HAP-1 (cell line): ENCODE measurements at regions not wholly inside any gene's neighbourhood (a gene's known extent, or its start where the extent isn't known, plus 50 kb on each side); places are given as distances from the start of the nearest gene placed in this dataset.

Experiments used
- DNase-seq, 2 experiments: peaks; one replicate each; pipeline ENCODE4 v3.0.0-alpha.2; 2016 to 2020; ENCODE audit warnings: low spot score in 2 of 2
- H3K27me3 ChIP-seq: fragments of 250-450 bp; sonication (Bioruptor Pico); 2 replicates; pipeline ENCODE4 v1.5.1; 2020; ENCODE audit warnings: low read depth, mild to moderate bottlenecking, moderate library complexity
- H3K36me3 ChIP-seq: fragments of 250-450 bp; sonication (Bioruptor Pico); replicated peaks from 2 replicates; pipeline ENCODE4 v1.5.1; 2020; ENCODE audit warnings: mild to moderate bottlenecking
- H3K4me1 ChIP-seq: fragments of 250-450 bp; sonication (Bioruptor Pico); 2 replicates; pipeline ENCODE4 v1.5.1; 2020; ENCODE audit warnings: mild to moderate bottlenecking
- H3K4me3 ChIP-seq: fragments of 250-450 bp; sonication (Bioruptor Pico); 2 replicates; pipeline ENCODE4 v1.5.1; 2020; ENCODE audit warnings: mild to moderate bottlenecking, moderate library complexity
- H3K9me3 ChIP-seq: fragments of 250-450 bp; sonication (Bioruptor Pico); 2 replicates; pipeline ENCODE4 v1.5.1; 2020; ENCODE audit warnings: mild to moderate bottlenecking, moderate library complexity
- in situ Hi-C: fragments of 300-500 bp; cut with MboI; formaldehyde crosslinking; loops from 3 replicates; pipeline ENCODE4 v1.14.3; 2020; ENCODE audit warnings: low sequenced_read_pairs, inconsistent platforms, mixed read lengths

DNA sequence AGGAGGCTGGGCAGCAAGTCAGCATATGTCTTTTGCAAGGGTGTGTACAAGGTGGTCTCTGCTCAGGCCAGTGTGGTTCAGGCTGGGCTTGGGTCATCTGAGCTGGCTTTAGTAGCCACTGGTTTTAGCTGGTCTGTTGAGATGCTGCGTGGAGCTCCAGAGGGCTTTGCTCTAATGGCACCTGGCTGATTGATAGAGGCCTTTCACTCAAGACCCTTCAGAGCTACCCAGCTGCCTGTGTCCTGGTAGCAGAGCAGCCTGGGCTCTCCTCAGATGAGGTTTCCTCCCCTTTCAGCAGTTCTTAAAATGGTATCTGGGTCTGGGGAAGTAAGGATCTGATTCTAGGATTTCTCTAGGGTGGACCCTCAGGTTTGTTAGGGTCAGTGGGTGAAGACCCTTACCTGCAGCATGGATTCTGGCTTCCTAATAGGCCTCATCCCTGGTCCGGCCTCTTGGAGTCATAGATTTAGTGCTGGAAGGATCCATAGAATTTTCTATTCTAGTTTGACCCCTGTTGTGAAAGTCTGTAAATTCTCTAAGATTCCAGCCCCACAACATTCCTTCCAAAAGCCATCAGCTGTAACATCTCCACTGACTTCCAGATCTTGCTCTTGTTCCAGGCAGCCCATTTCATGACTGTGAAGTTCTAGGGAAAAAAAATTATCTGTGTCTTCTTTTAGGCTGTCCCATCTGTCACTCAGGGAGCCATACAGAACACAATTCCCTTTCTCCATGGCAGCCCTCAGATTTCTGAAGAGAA, 190.2 kb upstream of the ZBED5 start:
- no peak for DNase-seq
- no peaks in the 10 kb centered on the region for H3K27me3 ChIP-seq
- in situ Hi-C loops: no loop called here
- H3K36me3 ChIP-seq: no peaks in the 10 kb centered on the region
- H3K4me3 ChIP-seq: no peak overlapping the region
- no peaks in the 10 kb centered on the region for H3K9me3 ChIP-seq
- H3K4me1 ChIP-seq: no peaks in the 10 kb centered on the region

- no peaks in the 10 kb centered on the region for H3K27me3 ChIP-seq
- in situ Hi-C loops: no loop called here
- no peak for DNase-seq
- H3K4me1 ChIP-seq: no peaks in the 10 kb centered on the region
- no peaks in the 10 kb centered on the region for H3K9me3 ChIP-seq
- H3K4me3 ChIP-seq: no peak overlapping the region
- H3K36me3 ChIP-seq: no peaks in the 10 kb centered on the region
Measured at GRCh38 chr11:11046781-11047180, 188.9 kb upstream of the ZBED5 start.

- H3K4me3 ChIP-seq: no peak overlapping the region
- H3K27me3 ChIP-seq: no peaks in the 10 kb centered on the region
- no peaks in the 10 kb centered on the region for H3K36me3 ChIP-seq
- in situ Hi-C loops: no loop called here
- DNase-seq: no peak
- H3K9me3 ChIP-seq: no peaks in the 10 kb centered on the region
- H3K4me1 ChIP-seq: no peaks in the 10 kb centered on the region
Measured at GRCh38 chr11:11045156-11045930, 187.5 kb upstream of the ZBED5 start.

- DNase-seq: no peak
- Histone ChIP-seq H3K27me3 (no peaks in the 10 kb centered on the region), H3K36me3 (no peaks in the 10 kb centered on the region), H3K9me3 (no peaks in the 10 kb centered on the region), H3K4me3 (no peak overlapping the region), H3K4me1 (no peaks in the 10 kb centered on the region)
- in situ Hi-C loops: no loop called here
Measured at GRCh38 chr11:11044137-11044855, 186.4 kb upstream of the ZBED5 start.

DNA sequence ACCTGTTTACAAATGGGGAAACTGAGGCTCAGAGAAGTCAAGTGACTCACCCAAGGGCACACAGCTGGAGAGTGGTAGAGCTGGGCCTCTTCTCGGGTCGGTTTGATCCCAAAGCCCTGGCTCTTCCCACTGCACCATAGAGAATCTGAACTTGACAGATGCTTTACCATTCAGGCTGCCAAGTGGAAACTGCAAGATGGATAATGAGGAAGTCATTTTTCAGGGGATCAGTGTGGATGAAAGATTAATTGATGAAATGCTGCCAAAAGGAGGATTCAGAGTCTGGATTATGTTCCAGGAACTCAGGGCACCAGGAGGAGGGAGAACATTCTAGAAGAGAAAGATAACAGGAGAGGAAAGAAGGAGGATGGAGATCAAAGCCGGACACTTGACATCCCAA, 185.9 kb upstream of the ZBED5 start:
- Histone ChIP-seq H3K27me3 (no peaks in the 10 kb centered on the region), H3K4me1 (no peaks in the 10 kb centered on the region), H3K9me3 (no peaks in the 10 kb centered on the region), H3K4me3 (no peak overlapping the region), H3K36me3 (no peaks in the 10 kb centered on the region)
- DNase-seq: no peak
- in situ Hi-C loops: no loop called here

DNA sequence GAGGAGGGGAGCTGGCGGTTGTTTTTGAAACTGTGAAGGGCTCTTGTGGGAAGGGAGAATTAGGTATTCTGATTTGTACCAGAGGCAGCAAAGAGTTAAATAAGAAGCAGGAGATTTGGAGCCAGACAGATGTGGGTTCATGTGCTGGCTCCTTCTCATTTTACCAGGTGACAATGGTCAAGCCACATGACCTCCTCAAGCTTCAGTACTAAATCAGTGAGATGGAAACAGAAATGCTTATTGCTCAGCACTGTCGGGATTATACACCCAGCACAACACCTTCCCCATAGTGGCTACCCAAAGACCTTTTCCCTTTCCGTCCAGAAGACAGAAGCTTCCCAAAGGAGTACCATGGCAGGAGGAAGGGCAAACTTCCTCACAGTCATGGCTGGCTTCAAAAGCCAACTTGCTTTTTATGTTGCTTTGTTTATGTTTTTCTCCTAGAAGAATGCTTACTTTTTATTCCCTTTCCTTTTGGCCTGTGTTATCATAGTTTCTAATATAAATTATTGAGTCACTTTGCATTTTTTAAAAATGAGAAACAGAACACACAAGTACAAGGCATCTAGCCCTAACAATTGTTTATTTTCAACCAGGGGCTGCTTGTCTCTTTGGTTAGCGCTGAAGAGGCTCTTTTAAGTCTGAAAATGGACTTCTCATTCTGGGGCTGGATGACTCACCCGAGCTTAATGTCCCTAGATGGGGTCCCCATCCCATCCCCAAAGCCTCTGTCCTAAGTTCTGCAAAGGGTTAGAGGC, 181.5 kb upstream of the ZBED5 start:
- H3K4me3 ChIP-seq: no peak overlapping the region
- no peaks in the 10 kb centered on the region for H3K27me3 ChIP-seq
- H3K9me3 ChIP-seq: no peaks in the 10 kb centered on the region
- H3K36me3 ChIP-seq: no peaks in the 10 kb centered on the region
- no peak for DNase-seq
- H3K4me1 ChIP-seq: no peaks in the 10 kb centered on the region
- in situ Hi-C loops: no loop called here

- Histone ChIP-seq H3K9me3 (no peaks in the 10 kb centered on the region), H3K4me1 (no peaks in the 10 kb centered on the region), H3K4me3 (no peak overlapping the region), H3K36me3 (no peaks in the 10 kb centered on the region), H3K27me3 (no peaks in the 10 kb centered on the region)
- in situ Hi-C loops: no loop called here
- DNase-seq: no peak
Measured at GRCh38 chr11:11038782-11039181, 180.9 kb upstream of the ZBED5 start.

DNA sequence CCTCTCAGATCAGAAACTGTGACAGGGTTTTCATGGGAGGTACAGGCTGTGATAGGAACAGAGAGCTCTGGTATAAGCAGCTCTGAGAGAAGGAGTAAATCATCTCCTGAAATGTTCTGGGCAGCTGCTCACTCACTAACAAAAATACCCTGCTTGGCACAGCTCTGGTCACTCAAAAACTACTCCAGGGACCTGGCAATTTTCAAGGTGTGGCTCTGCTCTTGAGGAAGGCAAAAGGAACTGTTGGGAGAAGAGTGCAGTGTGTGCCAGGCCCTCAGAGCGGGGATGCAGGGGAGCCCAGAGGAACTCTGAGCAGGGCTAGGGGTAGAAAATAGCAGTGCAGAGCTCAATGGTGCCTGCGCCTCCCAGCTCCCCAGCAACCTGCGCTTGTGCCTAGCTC, 180.5 kb upstream of the ZBED5 start:
- Histone ChIP-seq H3K9me3 (no peaks in the 10 kb centered on the region), H3K27me3 (no peaks in the 10 kb centered on the region; the same call in 1 of the 2 replicates), H3K4me3 (no peak overlapping the region), H3K4me1 (no peaks in the 10 kb centered on the region), H3K36me3 (no peaks in the 10 kb centered on the region)
- DNase-seq: no peak
- in situ Hi-C loops: no loop called here

DNA sequence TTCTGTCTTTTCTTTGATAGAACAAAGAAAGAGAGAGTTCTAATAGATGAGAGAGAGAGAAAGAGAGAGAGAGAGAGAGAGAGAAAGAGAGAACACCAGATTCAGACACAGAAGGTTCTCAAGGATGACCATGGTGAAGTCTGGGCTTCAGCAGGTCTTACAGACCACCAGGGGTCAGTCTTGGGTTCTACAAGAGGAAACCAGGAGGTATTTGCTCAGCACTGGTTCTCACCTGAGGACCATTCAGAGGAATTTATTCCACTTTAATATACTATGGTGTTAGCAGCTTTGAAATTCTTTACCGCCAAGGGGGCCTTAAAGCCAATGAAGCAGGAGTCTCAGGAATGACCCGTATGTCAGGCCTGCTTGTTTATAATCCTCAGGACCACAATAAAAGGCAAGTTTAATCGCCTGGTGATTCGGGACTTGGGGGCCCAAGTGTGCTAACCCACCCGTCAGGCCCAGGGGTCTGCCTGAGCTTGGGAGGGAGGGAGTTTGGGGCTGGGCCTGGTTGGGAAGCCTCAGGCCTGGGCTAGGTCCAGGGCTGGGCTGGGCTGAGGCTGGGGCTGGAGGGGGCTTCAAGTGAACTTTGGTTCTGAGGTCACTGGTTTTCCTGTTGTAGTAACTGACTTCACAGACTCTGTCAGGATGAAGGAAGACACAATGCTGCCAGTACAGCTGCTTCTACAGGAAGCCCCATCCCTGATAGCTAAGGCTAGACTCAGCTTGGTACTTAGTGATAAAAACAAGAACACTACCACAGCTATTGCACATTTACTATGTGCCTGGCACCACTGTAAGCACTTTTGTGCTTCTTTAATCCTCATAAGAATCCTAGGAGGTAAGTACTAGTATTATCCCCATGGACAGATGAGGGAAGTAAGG, 179.2 kb upstream of the ZBED5 start:
- no peaks in the 10 kb centered on the region for H3K36me3 ChIP-seq
- H3K9me3 ChIP-seq: no peaks in the 10 kb centered on the region
- DNase-seq: peak; percentile 51 to 60
- H3K27me3 ChIP-seq: no peaks in the 10 kb centered on the region; the same call in 1 of the 2 replicates
- no peak overlapping the region for H3K4me3 ChIP-seq
- no peaks in the 10 kb centered on the region for H3K4me1 ChIP-seq
- in situ Hi-C loops: no loop called here

- no peaks in the 10 kb centered on the region for H3K36me3 ChIP-seq
- in situ Hi-C loops: no loop called here
- no peak for DNase-seq
- no peaks in the 10 kb centered on the region; the same call in 1 of the 2 replicates for H3K27me3 ChIP-seq
- no peaks in the 10 kb centered on the region for H3K9me3 ChIP-seq
- no peak overlapping the region for H3K4me3 ChIP-seq
- no peaks in the 10 kb centered on the region for H3K4me1 ChIP-seq
Measured at GRCh38 chr11:11036185-11036847, 178.5 kb upstream of the ZBED5 start.

GRCh38 chr11:11035331-11035730, 177.5 kb upstream of the ZBED5 start:
- Histone ChIP-seq H3K36me3 (no peaks in the 10 kb centered on the region), H3K9me3 (no peaks in the 10 kb centered on the region), H3K4me1 (no peaks in the 10 kb centered on the region), H3K4me3 (no peak overlapping the region), H3K27me3 (no peaks in the 10 kb centered on the region; the same call in 1 of the 2 replicates)
- no peak for DNase-seq
- in situ Hi-C loops: no loop called here

DNA sequence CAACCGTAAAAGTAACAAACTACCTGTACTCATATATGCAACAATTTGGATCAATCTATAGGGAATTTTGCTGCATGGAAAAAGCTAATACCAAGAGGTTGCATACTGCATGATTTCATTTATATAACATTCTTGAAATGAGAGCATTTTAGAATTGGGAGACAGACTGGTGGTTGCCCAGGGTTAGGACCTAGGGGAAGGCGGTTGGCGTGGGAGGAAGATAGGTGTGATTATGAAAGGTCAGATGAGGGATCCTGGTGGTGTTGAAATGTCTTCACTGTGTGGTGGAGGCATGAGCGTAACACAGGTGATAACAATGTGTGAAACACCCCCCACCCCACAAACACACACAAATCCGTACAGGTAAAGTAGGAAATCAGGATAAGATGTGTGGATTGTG, 176.6 kb upstream of the ZBED5 start:
- H3K27me3 ChIP-seq: no peaks in the 10 kb centered on the region; the same call in 1 of the 2 replicates
- no peak overlapping the region for H3K4me3 ChIP-seq
- in situ Hi-C loops: no loop called here
- DNase-seq: no peak
- no peaks in the 10 kb centered on the region for H3K4me1 ChIP-seq
- no peaks in the 10 kb centered on the region for H3K36me3 ChIP-seq
- H3K9me3 ChIP-seq: no peaks in the 10 kb centered on the region
